GM18867 (cell line): ENCODE measurements at regions not wholly inside any gene's neighbourhood (a gene's known extent, or its start where the extent isn't known, plus 50 kb on each side); places are given as distances from the start of the nearest gene placed in this dataset.
"Not testable (repeated sequence)": the region's sequence is repeated elsewhere in the genome, so short reads cannot be mapped to it uniquely, and the experiment has no call there.

Experiments
- ATAC-seq: cut with Tn5 transposase; IDR thresholded peaks from one replicate; pipeline ENCODE4 v1.9.1; 2021; ENCODE audit warnings: mild to moderate bottlenecking, moderate library complexity; ENCODE audit not compliant: unreplicated experiment

- no peak for ATAC-seq
Measured at GRCh38 chr5:114148253-114148652, 213.6 kb upstream of the KCNN2 start.

GRCh38 chr5:114148728-114149127 lies 213.1 kb upstream of the KCNN2 start:
- ATAC-seq, result not testable (repeated sequence)

DNA sequence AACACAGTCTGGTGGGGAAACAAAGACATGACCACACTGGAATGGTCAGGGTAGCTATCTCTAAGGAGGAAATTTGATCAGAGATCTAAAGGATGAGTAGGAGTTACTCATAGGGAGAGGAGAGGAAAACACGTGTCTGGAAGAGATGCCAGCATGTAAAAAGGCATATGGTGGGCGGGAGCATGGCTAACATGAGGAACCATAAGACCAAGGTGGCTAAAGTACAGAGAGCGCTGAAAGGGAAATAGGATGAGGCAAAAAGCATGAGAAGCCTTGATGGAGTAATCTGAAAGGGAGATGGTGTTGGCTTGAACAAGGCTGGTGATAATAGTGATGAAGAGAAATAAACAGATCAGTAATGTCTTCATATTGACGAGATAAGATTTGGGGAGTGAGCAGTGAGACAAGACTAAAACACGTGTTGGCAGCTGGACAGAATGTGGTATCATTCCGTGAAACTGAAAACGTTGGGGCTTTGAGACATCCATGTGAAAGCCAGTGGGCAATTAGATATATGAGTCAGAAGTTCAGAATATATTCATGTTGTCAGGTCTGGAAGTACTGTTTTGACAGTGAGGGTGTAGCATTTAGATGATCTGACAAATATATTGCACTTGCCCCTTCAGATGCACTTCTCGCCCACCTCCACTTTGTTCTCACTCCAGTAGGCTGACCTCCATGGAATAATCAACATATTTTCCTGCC lies 209.1 kb upstream of the KCNN2 start:
- no peak for ATAC-seq

DNA sequence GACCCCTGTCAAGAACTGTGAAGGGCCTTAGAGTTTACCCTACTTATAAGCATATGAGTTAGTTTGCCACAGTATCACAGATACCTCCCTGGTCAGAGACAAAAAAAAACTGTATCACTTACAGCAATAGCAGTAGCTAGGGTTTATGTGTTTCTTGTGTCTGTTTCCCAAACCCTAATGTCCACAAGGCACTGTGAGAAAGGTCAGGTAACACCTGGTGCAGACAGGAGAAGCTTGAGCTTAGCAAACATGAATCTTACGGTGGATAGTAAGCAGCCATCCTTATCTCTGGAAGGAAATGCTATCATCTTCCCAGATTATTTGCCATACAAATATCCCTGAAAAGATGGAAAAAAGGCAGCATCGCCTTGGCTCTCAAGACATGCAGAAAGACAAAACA lies 208.5 kb upstream of the KCNN2 start:
- no peak for ATAC-seq

GRCh38 chr5:114153833-114154232 lies 208.0 kb upstream of the KCNN2 start:
- no peak for ATAC-seq

DNA sequence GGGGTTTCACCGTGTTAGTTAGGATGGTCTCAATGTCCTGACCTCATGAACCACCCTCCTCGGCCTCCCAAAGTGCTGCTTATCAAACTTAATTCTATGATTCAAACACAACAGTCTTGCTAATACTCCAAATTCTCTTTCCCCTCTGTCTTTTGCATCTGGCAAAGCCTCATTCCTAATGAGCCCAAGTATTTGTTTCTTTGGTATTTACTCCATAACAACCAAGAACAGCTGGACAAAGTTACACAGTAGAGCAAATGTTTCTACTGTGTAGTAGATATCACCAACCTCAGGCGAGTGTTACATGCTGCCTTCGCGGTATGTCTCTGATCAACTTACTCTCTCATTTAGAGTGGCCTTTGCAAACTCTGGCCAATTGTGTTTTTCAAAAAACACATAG lies 195.8 kb upstream of the KCNN2 start:
- ATAC-seq, result no peak

DNA sequence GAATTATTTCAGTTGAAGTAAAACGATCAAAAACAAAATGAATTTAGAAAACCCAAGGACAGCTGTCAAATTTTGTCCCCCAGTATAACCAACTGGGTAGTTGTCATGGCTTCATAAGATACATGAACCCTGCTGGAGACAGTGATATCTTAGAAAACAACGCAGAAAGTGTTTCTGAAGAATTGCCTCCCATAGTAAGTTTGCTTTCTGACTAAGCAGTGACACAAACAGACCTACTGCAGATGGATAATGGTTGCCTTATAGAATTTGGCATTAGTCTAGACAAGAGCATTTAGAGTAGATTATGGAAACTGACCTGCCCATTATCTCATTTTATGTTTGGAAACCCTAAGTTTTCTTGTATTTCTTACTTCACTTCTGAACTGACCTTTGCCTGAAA lies 187.7 kb upstream of the KCNN2 start:
- ATAC-seq, result no peak

GRCh38 chr5:114174837-114175236 lies 187.0 kb upstream of the KCNN2 start:
- no peak for ATAC-seq

DNA sequence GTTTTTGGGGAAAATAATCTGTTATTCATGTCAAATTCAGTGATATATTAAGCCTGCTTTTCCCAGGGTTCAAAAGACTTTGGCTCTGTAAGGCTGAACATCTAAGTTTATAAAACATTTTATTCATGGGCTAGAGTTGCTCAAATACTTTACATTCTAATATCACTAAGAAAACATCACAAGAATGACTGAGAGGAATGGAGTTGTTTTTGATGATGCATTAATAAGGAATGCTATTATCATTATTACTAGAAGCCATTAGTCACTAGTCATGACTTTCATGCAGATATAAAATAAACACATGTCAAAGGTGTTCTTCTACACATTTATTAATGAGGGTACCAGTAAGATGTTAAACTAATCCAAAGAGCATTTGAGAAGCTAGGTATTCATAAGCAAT lies 185.5 kb upstream of the KCNN2 start:
- ATAC-seq, result no peak

DNA sequence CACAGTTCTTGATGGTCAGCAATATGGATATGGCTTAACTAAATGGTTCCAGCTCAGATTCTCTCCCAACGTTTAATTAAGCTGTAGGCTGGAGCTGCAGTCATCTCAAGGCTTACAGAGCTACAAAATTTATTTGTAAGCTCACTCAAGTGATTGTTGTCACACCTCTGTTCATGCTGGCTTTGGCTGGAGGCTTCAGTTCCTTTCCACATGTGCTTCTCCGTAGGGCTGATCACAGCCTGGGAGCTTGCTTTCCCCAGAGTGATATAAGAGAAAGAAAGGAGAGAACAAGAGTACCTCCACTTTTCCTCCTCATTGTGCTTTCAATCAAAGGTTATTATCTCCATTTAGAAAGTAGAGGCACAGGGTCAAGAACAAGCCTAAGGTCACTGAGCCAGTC lies 182.7 kb upstream of the KCNN2 start:
- ATAC-seq, result no peak

DNA sequence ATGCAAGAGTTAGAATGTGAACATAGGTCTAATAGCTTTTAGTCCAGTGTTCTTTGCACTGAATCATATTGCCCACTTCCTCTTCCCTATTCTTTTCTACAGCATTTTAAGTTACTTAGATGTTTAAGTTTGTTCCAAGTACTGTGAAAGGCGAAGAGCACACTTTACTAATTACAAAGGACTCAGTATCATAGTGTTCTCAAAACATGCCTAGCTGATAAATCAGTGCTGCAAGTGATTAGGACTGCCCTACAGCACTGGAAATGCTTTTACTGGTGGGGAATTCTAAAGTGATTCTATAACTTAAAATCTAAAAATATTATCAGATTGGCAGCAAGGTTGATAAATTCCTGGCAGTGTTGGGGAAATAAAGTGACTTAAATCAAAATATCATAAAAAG lies 177.9 kb upstream of the KCNN2 start:
- no peak for ATAC-seq

- no peak for ATAC-seq
Measured at GRCh38 chr5:114185274-114185673, 176.6 kb upstream of the KCNN2 start.

DNA sequence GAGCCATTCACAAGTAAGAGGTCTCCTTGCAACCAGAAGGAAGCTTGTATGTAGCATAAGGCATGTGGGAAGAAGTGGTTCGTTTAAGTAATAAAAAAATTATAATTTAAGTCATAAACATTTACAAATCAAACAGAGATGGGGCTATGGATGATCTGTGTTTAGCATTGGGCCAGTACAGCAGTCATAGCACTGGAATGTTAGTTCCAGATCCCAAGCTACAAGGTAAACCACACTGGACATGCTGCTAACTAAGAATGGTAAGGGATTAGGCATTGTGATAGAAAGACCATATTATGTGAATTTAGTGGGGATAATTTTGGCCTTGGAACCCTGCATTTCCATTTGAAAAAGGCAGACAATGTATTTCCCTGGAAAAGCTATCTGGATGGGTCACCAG lies 170.4 kb upstream of the KCNN2 start:
- no peak for ATAC-seq

GRCh38 chr5:114192108-114192507 lies 169.8 kb upstream of the KCNN2 start:
- no peak for ATAC-seq

DNA sequence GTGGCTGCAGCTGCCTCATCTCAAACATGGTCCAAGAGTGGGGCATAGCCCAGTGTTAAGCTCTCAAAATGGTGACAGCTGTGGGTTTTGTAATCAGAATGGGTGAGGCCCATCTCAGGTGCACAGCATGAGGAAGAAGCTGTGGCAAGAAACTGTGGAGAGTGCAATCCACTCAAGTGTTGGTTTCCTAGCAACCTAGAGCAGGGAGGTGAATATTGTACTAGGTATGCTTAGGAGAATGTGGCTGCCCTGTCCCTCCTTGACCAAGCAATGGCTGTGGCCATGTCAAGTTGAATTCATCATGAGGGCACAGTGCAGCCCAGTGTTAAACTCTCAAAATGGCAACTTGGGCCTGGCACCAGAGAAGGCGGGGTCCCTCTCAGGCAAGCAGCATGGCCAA lies 160.5 kb upstream of the KCNN2 start:
- no peak for ATAC-seq

DNA sequence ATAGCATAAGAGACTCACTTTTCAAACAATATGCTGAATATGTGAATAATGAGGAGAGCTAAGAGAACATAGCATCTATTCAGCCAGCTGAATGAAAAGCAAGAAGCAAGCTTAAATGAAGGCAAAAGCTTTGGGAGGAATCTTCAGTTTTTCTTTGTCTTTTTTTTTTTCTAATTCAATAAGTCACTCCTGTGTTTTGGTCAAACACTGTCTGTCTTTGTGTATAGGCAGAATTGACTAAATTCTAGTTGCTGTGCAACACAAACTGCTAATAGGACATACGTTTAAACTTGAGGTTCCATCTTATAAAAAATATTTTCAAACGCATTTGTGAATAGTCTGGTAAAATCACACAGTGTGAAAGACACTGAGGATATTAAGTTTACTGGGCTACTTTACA lies 156.9 kb upstream of the KCNN2 start:
- ATAC-seq, result no peak

DNA sequence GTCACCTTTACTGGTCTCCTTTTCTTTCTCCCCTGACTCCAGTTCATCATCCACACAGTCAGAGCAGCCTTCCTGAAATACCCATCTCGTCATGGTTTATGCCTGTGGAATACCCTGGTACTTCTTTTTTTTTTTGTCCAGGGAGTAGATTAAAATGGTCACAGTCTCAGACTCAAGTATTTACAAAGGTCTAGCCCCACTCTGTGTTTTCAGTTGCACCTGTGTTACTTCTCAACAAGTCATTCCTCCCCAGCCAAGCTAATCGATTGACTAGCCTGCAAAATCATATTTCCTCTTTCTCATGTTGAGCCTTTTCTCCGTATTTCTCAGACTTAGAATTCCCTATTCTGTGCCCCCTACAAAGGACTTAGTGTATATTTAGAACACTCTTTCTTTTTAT lies 155.2 kb upstream of the KCNN2 start:
- ATAC-seq, result no peak

GRCh38 chr5:114207615-114208014 lies 154.3 kb upstream of the KCNN2 start:
- ATAC-seq, result no peak

DNA sequence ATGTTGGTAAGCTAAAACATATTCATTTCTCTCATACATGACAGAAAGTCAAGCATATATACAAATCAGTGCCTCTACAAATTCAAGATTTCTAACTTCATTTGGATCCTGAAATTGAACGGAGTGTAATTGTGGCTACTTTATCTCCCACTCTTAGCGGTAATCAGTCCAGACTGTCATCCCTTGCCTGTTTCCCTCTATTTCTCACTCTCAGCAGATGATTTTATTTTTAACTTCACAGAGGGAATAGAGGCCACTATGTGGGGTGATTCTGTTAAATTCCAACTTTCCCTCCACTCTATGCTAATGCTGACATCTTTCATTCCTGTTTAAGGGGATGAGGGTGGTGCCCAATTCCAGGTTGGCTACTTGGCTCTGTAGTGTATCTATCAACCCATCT lies 153.8 kb upstream of the KCNN2 start:
- no peak for ATAC-seq

DNA sequence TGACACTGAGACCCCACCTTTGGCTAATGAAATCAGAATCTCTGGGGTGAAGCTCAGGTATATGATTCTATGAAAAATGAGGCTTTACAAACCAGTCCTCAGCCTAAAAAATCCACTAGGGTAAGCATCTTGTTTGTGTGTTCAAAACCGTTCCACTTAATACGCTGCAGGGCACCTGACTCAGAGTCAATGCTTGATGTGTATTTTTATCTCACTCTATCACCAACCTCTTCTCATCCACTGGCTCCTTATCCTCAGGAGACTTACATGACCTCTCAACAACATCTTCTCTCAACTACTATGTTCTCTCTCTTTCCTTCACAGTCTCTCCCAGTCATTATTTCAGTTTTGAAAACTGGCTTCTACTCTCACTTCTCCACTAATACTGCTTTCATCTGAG lies 153.3 kb upstream of the KCNN2 start:
- ATAC-seq, result no peak

DNA sequence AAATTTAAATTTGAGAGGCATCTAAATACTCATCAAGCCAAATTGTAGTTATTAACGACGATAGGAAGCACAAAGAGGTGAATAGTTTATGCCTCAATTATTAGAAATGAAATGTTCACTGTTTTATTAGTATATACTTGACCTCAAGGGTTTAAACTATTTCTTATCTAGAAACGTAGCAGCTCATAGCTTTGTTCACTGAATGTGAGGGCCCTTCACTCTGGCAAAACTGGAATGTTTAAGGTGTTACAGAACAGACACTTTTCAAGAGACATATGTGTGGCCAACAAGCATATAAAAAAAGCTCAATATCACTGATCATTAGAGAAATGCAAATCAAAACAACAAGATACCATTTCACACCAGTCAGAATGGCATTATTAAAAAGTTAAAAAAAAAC lies 151.2 kb upstream of the KCNN2 start:
- ATAC-seq, result no peak

- ATAC-seq, result no peak
Measured at GRCh38 chr5:114221807-114222206, 140.1 kb upstream of the KCNN2 start.

GRCh38 chr5:114223866-114224265 lies 138.0 kb upstream of the KCNN2 start:
- ATAC-seq, result peak; percentile 62
